ENCODE measurements at regions not wholly inside any gene's neighbourhood (a gene's known extent, or its start where the extent isn't known, plus 50 kb on each side); places are given as distances from the start of the nearest gene placed in this dataset.

- no peak for TF ChIP-seq CTCF (IDR thresholded peaks at IDR 0.05 in 8 of 11, conservative IDR thresholded peaks at IDR 0.05 in 3 of 11)
- TF ChIP-seq POLR2AphosphoS5 (IDR thresholded peaks at IDR 0.05), result no peak
- TF ChIP-seq POLR2A (IDR thresholded peaks at IDR 0.05), result no peak
Observed at GRCh38 chr7:85972504-85973141, 671.1 kb upstream of the GRM3 start.

Measured in spleen (tissue), 7 donors.